Right lobe of liver (tissue), 4 donors: ENCODE measurements at regions not wholly inside any gene's neighbourhood (a gene's known extent, or its start where the extent isn't known, plus 50 kb on each side); places are given as distances from the start of the nearest gene placed in this dataset.

ENCODE experiments used
- CTCF ChIP-seq, 4 donors: fragments of 200-600 bp in 3 of 4; fragments of 450-650 bp in 1 of 4; IDR thresholded peaks; one replicate each; pipeline versions ENCODE4 v1.5.1 to v1.8.0; 2016 to 2022; ENCODE audit warnings: antibody characterized with exemption in 4 of 4, mild to moderate bottlenecking in 2 of 4
- POLR2A ChIP-seq: fragments of 450-650 bp; IDR thresholded peaks from one replicate; pipeline ENCODE4 v1.6.1; 2017; ENCODE audit warnings: antibody characterized with exemption, mild to moderate bottlenecking
- donor health status: DM: no; HTN: no; CAD: no.
- donor health status: DM: no; HTN: no; CAD: no.
- donor health status: DM: no; HTN: yes; CAD: no.

- TF ChIP-seq CTCF (IDR thresholded peaks at IDR 0.05) = no peak
- no peak for TF ChIP-seq POLR2A
Observed at GRCh38 chr5:101288633-101289032, 385.6 kb upstream of the ST8SIA4 start.
